CD4-positive, alpha-beta memory T cell (primary cell): ENCODE measurements at regions not wholly inside any gene's neighbourhood (a gene's known extent, or its start where the extent isn't known, plus 50 kb on each side); places are given as distances from the start of the nearest gene placed in this dataset.

ENCODE experiments used
- CTCF ChIA-PET: fragments of 350-600 bp; sonication (Branson Sonifier 250); formaldehyde crosslinking; loops from one replicate; lab custom pipeline; 2021; ENCODE audit warnings: inconsistent platforms; ENCODE audit not compliant: partially characterized antibody; lab: Charles Lee
- POLR2A ChIA-PET: fragments of 350-600 bp; sonication (Branson Sonifier 250); formaldehyde crosslinking; loops from one replicate; lab custom pipeline; 2021; ENCODE audit not compliant: partially characterized antibody; lab: Charles Lee
- DNase-seq, 5 donors: peaks; one replicate each; pipeline versions ENCODE4 v3.0.0 to v3.0.0-alpha.2; 2020 to 2022; ENCODE audit warnings: mixed read lengths in 1 of 5
- H3K27ac ChIP-seq: one replicate; pipeline ENCODE4 v1.7.0; 2013; ENCODE audit warnings: low read depth, low read length
- H3K27me3 ChIP-seq: 2 replicates; pipeline ENCODE4 v1.7.0; 2013; ENCODE audit warnings: mild to moderate bottlenecking, low read length, moderate library complexity; ENCODE audit not compliant: insufficient read depth
- H3K36me3 ChIP-seq: 2 replicates; pipeline ENCODE4 v1.7.0; 2013; ENCODE audit warnings: mild to moderate bottlenecking, low read length, moderate library complexity; ENCODE audit not compliant: insufficient read depth
- H3K4me1 ChIP-seq: 2 replicates; pipeline ENCODE4 v1.7.0; 2013; ENCODE audit warnings: mild to moderate bottlenecking, low read length, moderate library complexity; ENCODE audit not compliant: insufficient read depth
- H3K4me3 ChIP-seq, 2 donors: one replicate each; pipeline ENCODE4 v1.7.0; 2013; ENCODE audit warnings: low read length in 2 of 2, mild to moderate bottlenecking in 1 of 2
- H3K9me3 ChIP-seq, 2 donors: one replicate each; pipeline ENCODE4 v1.7.0; 2013; ENCODE audit warnings: low read length in 2 of 2, control low read depth in 1 of 2; ENCODE audit not compliant: control insufficient read depth in 1 of 2
- H3K27ac Mint-ChIP-seq, 7 donors: one replicate each; pipeline ENCODE4 v1.8.0; 2020 to 2021; ENCODE audit warnings: mixed read lengths in 7 of 7, mild to moderate bottlenecking in 6 of 7, inconsistent platforms in 3 of 7, moderate library complexity in 3 of 7
- H3K27me3 Mint-ChIP-seq, 2 donors: one replicate each; pipeline ENCODE4 v1.8.0; 2020 to 2021; ENCODE audit warnings: mixed read lengths in 2 of 2
- H3K36me3 Mint-ChIP-seq, 2 donors: one replicate each; pipeline ENCODE4 v1.8.0; 2020 to 2021; ENCODE audit warnings: mixed read lengths in 2 of 2, inconsistent platforms in 1 of 2, mild to moderate bottlenecking in 1 of 2
- H3K4me1 Mint-ChIP-seq, 4 donors: one replicate each; pipeline ENCODE4 v1.8.0; 2020 to 2021; ENCODE audit warnings: mixed read lengths in 4 of 4, mild to moderate bottlenecking in 1 of 4
- H3K4me3 Mint-ChIP-seq, 8 donors: one replicate each; pipeline ENCODE4 v1.8.0; 2020 to 2021; ENCODE audit warnings: mixed read lengths in 8 of 8, mild to moderate bottlenecking in 7 of 8, moderate library complexity in 6 of 8, inconsistent platforms in 3 of 8
- H3K9me3 Mint-ChIP-seq, 8 donors: one replicate each; pipeline ENCODE4 v1.8.0; 2020 to 2021; ENCODE audit warnings: mixed read lengths in 8 of 8, mild to moderate bottlenecking in 5 of 8, inconsistent platforms in 3 of 8, moderate library complexity in 1 of 8
- intact Hi-C: fragments of 100-400 bp; cut with micrococcal nuclease; formaldehyde crosslinking; loops from one replicate; pipeline ENCODE4 v1.15.1; 2023

DNA sequence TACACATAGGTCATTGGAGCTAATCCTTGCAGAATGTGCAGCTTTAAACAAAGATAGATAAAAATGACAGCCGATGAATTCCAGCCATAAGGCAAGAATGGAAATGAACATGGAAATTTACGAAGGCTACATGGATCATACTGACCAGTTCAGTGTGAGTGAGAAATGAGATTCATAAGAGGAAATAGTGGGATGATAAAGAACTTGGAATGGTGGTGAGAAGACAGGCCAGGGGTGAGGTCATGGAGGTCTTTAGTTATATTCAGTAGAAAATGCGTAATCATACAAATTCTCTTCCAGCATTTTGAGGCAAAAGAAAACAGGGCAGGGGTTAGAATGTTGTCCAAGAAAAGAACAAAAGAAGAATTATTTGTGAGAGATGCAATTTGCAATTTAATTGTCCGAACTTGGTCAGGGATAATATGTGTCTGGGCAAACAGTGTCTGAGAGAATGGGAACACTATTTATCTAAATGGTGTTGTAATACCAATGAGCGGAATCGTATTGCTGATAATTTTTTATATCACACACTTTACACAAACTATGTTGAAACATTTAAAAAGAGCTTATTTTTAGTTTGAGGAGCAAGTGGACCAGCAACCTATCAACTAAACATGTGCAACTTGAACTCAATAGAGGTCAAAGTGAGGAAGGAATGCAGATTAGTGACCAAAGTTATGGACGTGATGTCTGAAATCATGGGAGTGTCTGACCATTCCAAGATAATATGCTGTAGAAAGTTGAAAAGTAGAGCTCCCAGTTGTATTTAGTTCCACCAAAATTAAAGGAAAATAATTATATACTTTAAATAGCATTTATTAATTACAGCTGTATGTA is 739.0 kb upstream of the NCAM2 start:
- CTCF ChIA-PET, result no interaction called here
- intact Hi-C loops, result no loop called here

GRCh38 chr21:20260124-20260523 is 738.1 kb upstream of the NCAM2 start:
- Mint-ChIP-seq H3K4me1 (no peaks in the 10 kb centered on the region), H3K27ac (no peak overlapping the region), H3K9me3 (peaks cover 0 to 9% (median 2%) of the 10 kb centered on the region in 8 donors), H3K4me3 (no peak overlapping the region), H3K27me3 (no peaks in the 10 kb centered on the region), H3K36me3 (no peaks in the 10 kb centered on the region)
- ChIA-PET CTCF (no interaction called here), POLR2A (no interaction called here)
- Histone ChIP-seq H3K36me3 (no peaks in the 10 kb centered on the region), H3K4me3 (no peak overlapping the region), H3K27ac (no peak overlapping the region), H3K4me1 (no peaks in the 10 kb centered on the region), H3K9me3 (no peaks in the 10 kb centered on the region), H3K27me3 (no peaks in the 10 kb centered on the region)
- intact Hi-C loops, result no loop called here
- no peak for DNase-seq

More for the DNA sequence above, 739.0 kb upstream of the NCAM2 start:
- peaks cover 0 to 9% (median 3%) of the 10 kb centered on the region in 8 donors for H3K9me3 Mint-ChIP-seq
- no peaks in the 10 kb centered on the region for H3K36me3 Mint-ChIP-seq
- Histone ChIP-seq H3K27me3 (no peaks in the 10 kb centered on the region), H3K4me1 (no peaks in the 10 kb centered on the region), H3K4me3 (no peak overlapping the region), H3K27ac (no peak overlapping the region), H3K36me3 (no peaks in the 10 kb centered on the region), H3K9me3 (no peaks in the 10 kb centered on the region)
- H3K27ac Mint-ChIP-seq, result no peak overlapping the region
- POLR2A ChIA-PET, result no interaction called here
- no peaks in the 10 kb centered on the region for H3K4me1 Mint-ChIP-seq
- H3K4me3 Mint-ChIP-seq, result no peak overlapping the region
- no peak for DNase-seq
- H3K27me3 Mint-ChIP-seq, result no peaks in the 10 kb centered on the region

DNA sequence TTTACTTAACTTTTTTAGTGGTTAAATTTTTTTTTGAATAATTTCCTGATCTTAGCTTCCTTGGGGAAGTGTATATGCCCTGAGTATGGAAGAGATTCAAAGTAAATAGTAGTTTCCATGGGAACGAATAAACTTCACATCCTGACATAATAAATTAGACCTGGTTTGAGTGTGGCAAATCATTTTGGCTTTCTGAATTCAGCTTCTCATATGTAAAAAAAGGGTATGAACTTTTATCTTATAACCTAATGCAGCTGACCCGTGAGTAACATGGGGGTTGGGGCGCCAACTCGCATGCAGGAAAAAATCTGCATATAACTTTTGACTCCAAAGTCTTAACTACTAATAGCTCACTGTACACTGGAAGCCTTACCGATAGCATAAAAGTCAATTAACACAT is 736.8 kb upstream of the NCAM2 start:
- Histone ChIP-seq H3K36me3 (no peaks in the 10 kb centered on the region), H3K27ac (no peak overlapping the region), H3K4me3 (no peak overlapping the region), H3K27me3 (no peaks in the 10 kb centered on the region), H3K4me1 (no peaks in the 10 kb centered on the region), H3K9me3 (no peaks in the 10 kb centered on the region)
- no peak for DNase-seq
- H3K4me1 Mint-ChIP-seq, result no peaks in the 10 kb centered on the region
- H3K9me3 Mint-ChIP-seq, result peaks cover 0 to 11% (median 4%) of the 10 kb centered on the region in 8 donors
- ChIA-PET CTCF (no interaction called here), POLR2A (no interaction called here)
- H3K27ac Mint-ChIP-seq, result no peak overlapping the region
- intact Hi-C loops, result no loop called here
- no peaks in the 10 kb centered on the region for H3K36me3 Mint-ChIP-seq
- no peaks in the 10 kb centered on the region for H3K27me3 Mint-ChIP-seq
- no peak overlapping the region for H3K4me3 Mint-ChIP-seq

- ChIA-PET CTCF (no interaction called here), POLR2A (no interaction called here)
These were observed 732.3 kb upstream of the NCAM2 start for GRCh38 chr21:20265707-20266440.

GRCh38 chr21:20266441-20266710 is 731.8 kb upstream of the NCAM2 start:
- Mint-ChIP-seq H3K36me3 (no peaks in the 10 kb centered on the region), H3K9me3 (peaks cover 0 to 16% (median 4%) of the 10 kb centered on the region in 8 donors), H3K4me3 (no peak overlapping the region), H3K4me1 (no peaks in the 10 kb centered on the region), H3K27ac (no peak overlapping the region), H3K27me3 (no peaks in the 10 kb centered on the region)
- Histone ChIP-seq H3K9me3 (no peaks in the 10 kb centered on the region), H3K27me3 (no peaks in the 10 kb centered on the region), H3K4me1 (no peaks in the 10 kb centered on the region), H3K36me3 (no peaks in the 10 kb centered on the region), H3K27ac (no peak overlapping the region), H3K4me3 (no peak overlapping the region)
- no peak for DNase-seq
- ChIA-PET CTCF (no interaction called here), POLR2A (no interaction called here)
- intact Hi-C loops, result no loop called here

More at GRCh38 chr21:20265707-20266440, 732.3 kb upstream of the NCAM2 start:
- no peaks in the 10 kb centered on the region for H3K4me1 Mint-ChIP-seq
- no peaks in the 10 kb centered on the region for H3K36me3 Mint-ChIP-seq
- no peak for DNase-seq
- peaks cover 0 to 16% (median 4%) of the 10 kb centered on the region in 8 donors for H3K9me3 Mint-ChIP-seq
- H3K27me3 Mint-ChIP-seq, result no peaks in the 10 kb centered on the region
- no peaks in the 10 kb centered on the region for H3K9me3 ChIP-seq
- H3K27me3 ChIP-seq, result no peaks in the 10 kb centered on the region
- H3K4me3 ChIP-seq, result no peak overlapping the region
- H3K27ac ChIP-seq, result no peak overlapping the region
- H3K4me3 Mint-ChIP-seq, result no peak overlapping the region
- H3K27ac Mint-ChIP-seq, result no peak overlapping the region
- H3K36me3 ChIP-seq, result no peaks in the 10 kb centered on the region
- intact Hi-C loops, result no loop called here
- H3K4me1 ChIP-seq, result no peaks in the 10 kb centered on the region

DNA sequence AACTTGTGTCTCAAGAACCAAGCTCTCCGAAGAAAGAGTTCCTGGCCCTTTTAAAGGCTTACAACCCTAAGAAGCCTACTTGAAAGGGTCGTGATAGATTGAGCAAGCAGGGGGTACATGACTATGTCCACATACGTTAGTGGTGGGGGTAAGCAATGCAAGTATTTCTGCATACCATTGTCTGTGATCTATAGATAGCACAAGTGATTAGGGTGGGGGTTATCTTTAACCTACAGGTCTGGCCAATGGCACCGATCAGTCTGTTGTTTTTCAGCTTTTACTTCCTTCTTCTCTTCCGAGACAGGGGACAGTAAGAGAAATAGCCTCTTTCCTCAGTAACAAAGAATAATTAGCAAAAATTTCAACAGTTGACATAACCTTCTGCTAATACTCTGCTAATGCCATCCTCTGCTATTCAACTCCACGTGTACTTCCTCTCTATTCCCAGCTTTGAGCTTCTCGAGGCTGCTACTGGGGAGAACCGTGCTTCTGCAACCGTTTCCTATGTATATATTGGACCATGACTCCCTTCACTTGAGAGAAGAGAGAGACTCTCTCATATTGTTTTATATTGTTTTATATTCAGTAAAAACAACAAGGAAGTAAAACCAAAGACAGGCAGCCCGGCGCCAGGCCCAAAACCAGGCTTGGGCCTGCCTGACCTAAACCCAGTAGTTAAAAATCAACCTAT is 727.7 kb upstream of the NCAM2 start:
- Histone ChIP-seq H3K4me1 (no peaks in the 10 kb centered on the region), H3K4me3 (no peak overlapping the region), H3K27me3 (no peaks in the 10 kb centered on the region), H3K36me3 (no peaks in the 10 kb centered on the region), H3K27ac (no peak overlapping the region), H3K9me3 (no peaks in the 10 kb centered on the region)
- no peak for DNase-seq
- POLR2A ChIA-PET, result no interaction called here
- Mint-ChIP-seq H3K9me3 (peaks cover 0 to 23% (median 10%) of the 10 kb centered on the region in 8 donors), H3K4me3 (no peak overlapping the region), H3K27me3 (no peaks in the 10 kb centered on the region), H3K27ac (no peak overlapping the region), H3K4me1 (no peaks in the 10 kb centered on the region), H3K36me3 (no peaks in the 10 kb centered on the region)
- CTCF ChIA-PET, result no interaction called here
- intact Hi-C loops, result no loop called here

- Histone ChIP-seq H3K36me3 (no peaks in the 10 kb centered on the region), H3K9me3 (no peaks in the 10 kb centered on the region), H3K27me3 (no peaks in the 10 kb centered on the region), H3K4me1 (no peaks in the 10 kb centered on the region), H3K4me3 (no peak overlapping the region), H3K27ac (no peak overlapping the region)
- no peak for DNase-seq
- Mint-ChIP-seq H3K9me3 (peaks cover 0 to 20% (median 9%) of the 10 kb centered on the region in 8 donors), H3K4me3 (no peak overlapping the region), H3K27ac (no peak overlapping the region), H3K27me3 (no peaks in the 10 kb centered on the region), H3K36me3 (no peaks in the 10 kb centered on the region), H3K4me1 (no peaks in the 10 kb centered on the region)
- CTCF ChIA-PET, result no interaction called here
- intact Hi-C loops, result no loop called here
- POLR2A ChIA-PET, result no interaction called here
These were observed 725.3 kb upstream of the NCAM2 start for GRCh38 chr21:20272791-20273362.
